HG02571 (cell line): ENCODE measurements at regions not wholly inside any gene's neighbourhood (a gene's known extent, or its start where the extent isn't known, plus 50 kb on each side); places are given as distances from the start of the nearest gene placed in this dataset.
"Not testable (repeated sequence)": the region's sequence is repeated elsewhere in the genome, so short reads cannot be mapped to it uniquely, and the experiment has no call there.

Experiments
- ATAC-seq: cut with Tn5 transposase; IDR thresholded peaks from one replicate; pipeline ENCODE4 v1.9.1; 2021; ENCODE audit warnings: mild to moderate bottlenecking, moderate library complexity; ENCODE audit not compliant: unreplicated experiment

GRCh38 chr3:164927728-164928127, 150.6 kb downstream of the SI start:
- no peak for ATAC-seq

GRCh38 chr3:164918905-164919304, 159.4 kb downstream of the SI start:
- no peak for ATAC-seq

GRCh38 chr3:164912916-164913315, 165.4 kb downstream of the SI start:
- ATAC-seq: no peak

GRCh38 chr3:164903820-164904451, 174.4 kb downstream of the SI start:
- no peak for ATAC-seq

GRCh38 chr3:164897342-164897741, 181.0 kb downstream of the SI start:
- no peak for ATAC-seq

- no peak for ATAC-seq
Measured at GRCh38 chr3:164890061-164890460, 188.2 kb downstream of the SI start.

GRCh38 chr3:164883171-164883570, 195.1 kb downstream of the SI start:
- no peak for ATAC-seq

- no peak for ATAC-seq
Measured at GRCh38 chr3:164879201-164879600, 199.1 kb downstream of the SI start.

GRCh38 chr3:164864454-164864853, 213.8 kb downstream of the SI start:
- no peak for ATAC-seq

- ATAC-seq: no peak
Measured at GRCh38 chr3:164852866-164853265, 225.4 kb downstream of the SI start.

GRCh38 chr3:164851905-164852304, 226.4 kb downstream of the SI start:
- no peak for ATAC-seq

- ATAC-seq: no peak
Measured at GRCh38 chr3:164851204-164851603, 227.1 kb downstream of the SI start.

- no peak for ATAC-seq
Measured at GRCh38 chr3:164848923-164849322, 229.4 kb downstream of the SI start.

- no peak for ATAC-seq
Measured at GRCh38 chr3:164845739-164846138, 232.6 kb downstream of the SI start.

GRCh38 chr3:164832216-164832615, 246.1 kb downstream of the SI start:
- ATAC-seq: no peak

GRCh38 chr3:164818318-164818717, 260.0 kb downstream of the SI start:
- no peak for ATAC-seq

- no peak for ATAC-seq
Measured at GRCh38 chr3:164814106-164814505, 264.2 kb downstream of the SI start.

GRCh38 chr3:164812042-164812441, 266.3 kb downstream of the SI start:
- ATAC-seq: no peak

- no peak for ATAC-seq
Measured at GRCh38 chr3:164806188-164806587, 272.1 kb downstream of the SI start.

- ATAC-seq: no peak
Measured at GRCh38 chr3:164794099-164794498, 284.2 kb downstream of the SI start.

- no peak for ATAC-seq
Measured at GRCh38 chr3:164791263-164791662, 287.0 kb downstream of the SI start.

GRCh38 chr3:164784407-164784806, 293.9 kb downstream of the SI start:
- not testable (repeated sequence) for ATAC-seq

- ATAC-seq: no peak
Measured at GRCh38 chr3:164781755-164782154, 296.5 kb downstream of the SI start.
